ENCODE measurements at regions not wholly inside any gene's neighbourhood (a gene's known extent, or its start where the extent isn't known, plus 50 kb on each side); places are given as distances from the start of the nearest gene placed in this dataset.
"Not testable (repeated sequence)": the region's sequence is repeated elsewhere in the genome, so short reads cannot be mapped to it uniquely, and the experiment has no call there.

- no peak for DNase-seq (ENCODE audit: low spot score)
These were observed 241.6 kb upstream of the SGCG start for GRCh38 chr13:22939157-22939556.

- DNase-seq (ENCODE audit: low spot score): no peak
These were observed 240.6 kb upstream of the SGCG start for GRCh38 chr13:22940090-22940710.

- no peak for DNase-seq (ENCODE audit: low spot score)
These were observed 240.0 kb upstream of the SGCG start for GRCh38 chr13:22940736-22941135.

- not testable (repeated sequence) for DNase-seq (ENCODE audit: low spot score)
These were observed 239.3 kb upstream of the SGCG start for GRCh38 chr13:22941495-22941894.

GRCh38 chr13:22942831-22943230 is 237.9 kb upstream of the SGCG start:
- DNase-seq (ENCODE audit: low spot score): not testable (repeated sequence)

GRCh38 chr13:22944378-22944777 is 236.4 kb upstream of the SGCG start:
- DNase-seq (ENCODE audit: low spot score): no peak

- DNase-seq (ENCODE audit: low spot score): no peak
These were observed 235.2 kb upstream of the SGCG start for GRCh38 chr13:22945321-22946226.

GRCh38 chr13:22948421-22948820 is 232.4 kb upstream of the SGCG start:
- no peak for DNase-seq (ENCODE audit: low spot score)

GRCh38 chr13:22952018-22952417 is 228.8 kb upstream of the SGCG start:
- not testable (repeated sequence) for DNase-seq (ENCODE audit: low spot score)

GRCh38 chr13:22955147-22955546 is 225.6 kb upstream of the SGCG start:
- DNase-seq (ENCODE audit: low spot score): not testable (repeated sequence)

GRCh38 chr13:22956456-22957115 is 224.2 kb upstream of the SGCG start:
- not testable (repeated sequence) for DNase-seq (ENCODE audit: low spot score)

- DNase-seq (ENCODE audit: low spot score): not testable (repeated sequence)
These were observed 220.9 kb upstream of the SGCG start for GRCh38 chr13:22959859-22960258.

GRCh38 chr13:22960827-22961226 is 220.0 kb upstream of the SGCG start:
- no peak for DNase-seq (ENCODE audit: low spot score)

- not testable (repeated sequence) for DNase-seq (ENCODE audit: low spot score)
These were observed 219.4 kb upstream of the SGCG start for GRCh38 chr13:22961342-22961741.

- no peak for DNase-seq (ENCODE audit: low spot score)
These were observed 218.8 kb upstream of the SGCG start for GRCh38 chr13:22961835-22962537.

- DNase-seq (ENCODE audit: low spot score): not testable (repeated sequence)
These were observed 217.3 kb upstream of the SGCG start for GRCh38 chr13:22963384-22964053.

- DNase-seq (ENCODE audit: low spot score): no peak
These were observed 216.4 kb upstream of the SGCG start for GRCh38 chr13:22964245-22964966.

- DNase-seq (ENCODE audit: low spot score): not testable (repeated sequence)
These were observed 215.5 kb upstream of the SGCG start for GRCh38 chr13:22965011-22965857.

- not testable (repeated sequence) for DNase-seq (ENCODE audit: low spot score)
These were observed 214.9 kb upstream of the SGCG start for GRCh38 chr13:22965858-22966239.

GRCh38 chr13:22966753-22967152 is 214.0 kb upstream of the SGCG start:
- not testable (repeated sequence) for DNase-seq (ENCODE audit: low spot score)

All from activated CD4-positive, alpha-beta T cell treated with anti-CD3 and anti-CD28 coated beads, Interleukin-2, Interleukin-4, amounts not matched to agents 100 ng/mL and 50 ng/mL, durations not matched to agents 16 hours and 8 hours (primary cell).